Stimulated activated CD4-positive, alpha-beta T cell treated with anti-CD3 and anti-CD28 coated beads, Interleukin-15, amount 100 ng/mL, for 1 hour (primary cell): ENCODE measurements at regions not wholly inside any gene's neighbourhood (a gene's known extent, or its start where the extent isn't known, plus 50 kb on each side); places are given as distances from the start of the nearest gene placed in this dataset.

ENCODE experiments used
- DNase-seq, 2 donors: peaks; one replicate each; pipeline ENCODE4 v3.0.0-alpha.2; 2020; ENCODE audit warnings: low read depth in 1 of 2, low spot score in 1 of 2

DNA sequence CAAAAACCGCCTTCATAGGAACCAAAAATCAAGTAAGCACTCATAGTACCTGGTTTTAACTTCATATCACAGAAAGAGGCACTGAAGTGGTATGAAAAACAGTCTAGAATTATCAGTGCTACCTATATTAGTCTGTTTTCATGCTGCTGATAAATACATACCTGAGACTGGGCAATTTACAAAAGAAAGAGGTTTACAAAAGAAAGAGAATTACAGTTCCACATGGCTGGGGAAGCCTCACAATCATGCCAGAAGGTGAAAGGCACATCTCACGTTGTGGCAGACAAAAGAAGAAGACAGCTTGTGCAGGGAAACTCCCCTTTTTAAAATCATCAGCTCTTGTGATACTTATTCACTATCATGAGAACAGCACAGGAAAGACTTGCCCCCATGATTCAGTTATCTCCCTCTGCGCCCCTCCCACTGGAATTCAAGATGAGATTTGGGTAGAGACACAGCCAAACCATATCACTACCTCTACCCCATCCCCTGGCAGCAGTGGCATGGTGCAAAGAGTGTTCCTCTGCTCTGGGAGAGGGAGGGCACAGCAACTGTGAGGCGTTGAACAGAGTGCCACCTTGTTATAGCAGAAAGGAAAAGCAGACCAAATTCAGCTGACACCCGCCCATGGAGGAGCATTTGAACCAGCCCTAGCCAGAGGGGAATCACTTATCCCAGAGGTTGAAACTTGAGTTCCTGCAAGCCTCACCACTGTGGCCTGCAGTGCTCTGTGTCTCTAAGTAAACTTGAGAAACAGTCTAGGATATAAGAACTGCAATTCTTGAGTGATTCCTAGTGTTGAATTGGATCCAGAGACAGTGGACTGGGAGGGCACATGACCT, 61.9 kb upstream of the PTPRZ1 start:
- no peak for DNase-seq

DNA sequence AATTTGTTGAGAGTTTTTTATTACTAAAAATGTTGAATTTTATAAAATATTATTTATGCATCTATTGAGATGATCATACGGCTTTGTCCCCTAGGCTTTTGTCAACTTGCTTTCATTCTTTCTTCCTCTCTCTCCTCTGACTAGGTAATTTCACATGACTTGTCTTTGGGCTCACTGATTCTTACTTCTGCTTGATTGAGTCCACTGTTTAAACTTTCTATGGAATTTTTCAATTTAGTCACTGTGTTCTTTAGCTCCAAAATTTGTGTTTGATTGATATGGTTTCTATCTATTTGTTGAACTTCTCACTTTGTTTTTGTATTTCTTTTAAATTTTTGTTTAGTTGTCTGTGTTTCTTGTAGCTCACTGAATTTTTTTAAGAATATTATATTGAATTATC, 65.9 kb upstream of the PTPRZ1 start:
- DNase-seq, result no peak

DNA sequence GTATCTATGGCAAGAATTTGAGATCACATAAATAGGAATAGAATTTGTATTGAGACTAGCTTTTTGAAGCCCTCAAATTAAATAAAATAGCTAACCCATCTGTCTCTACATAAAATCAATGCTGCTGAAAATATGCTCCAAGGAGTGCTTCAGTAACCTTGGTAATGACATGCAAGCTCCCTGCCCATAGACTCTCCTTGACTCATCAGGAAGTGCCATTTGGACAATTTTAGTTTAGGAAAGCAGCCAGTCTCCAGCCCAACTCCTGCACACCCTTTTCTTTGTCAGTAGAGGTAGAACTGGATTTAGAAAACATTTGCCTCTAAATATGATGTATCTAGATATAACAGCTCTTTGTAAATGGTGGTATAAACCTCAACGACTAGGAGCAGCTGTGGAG, 69.9 kb upstream of the PTPRZ1 start:
- DNase-seq, result no peak

DNA sequence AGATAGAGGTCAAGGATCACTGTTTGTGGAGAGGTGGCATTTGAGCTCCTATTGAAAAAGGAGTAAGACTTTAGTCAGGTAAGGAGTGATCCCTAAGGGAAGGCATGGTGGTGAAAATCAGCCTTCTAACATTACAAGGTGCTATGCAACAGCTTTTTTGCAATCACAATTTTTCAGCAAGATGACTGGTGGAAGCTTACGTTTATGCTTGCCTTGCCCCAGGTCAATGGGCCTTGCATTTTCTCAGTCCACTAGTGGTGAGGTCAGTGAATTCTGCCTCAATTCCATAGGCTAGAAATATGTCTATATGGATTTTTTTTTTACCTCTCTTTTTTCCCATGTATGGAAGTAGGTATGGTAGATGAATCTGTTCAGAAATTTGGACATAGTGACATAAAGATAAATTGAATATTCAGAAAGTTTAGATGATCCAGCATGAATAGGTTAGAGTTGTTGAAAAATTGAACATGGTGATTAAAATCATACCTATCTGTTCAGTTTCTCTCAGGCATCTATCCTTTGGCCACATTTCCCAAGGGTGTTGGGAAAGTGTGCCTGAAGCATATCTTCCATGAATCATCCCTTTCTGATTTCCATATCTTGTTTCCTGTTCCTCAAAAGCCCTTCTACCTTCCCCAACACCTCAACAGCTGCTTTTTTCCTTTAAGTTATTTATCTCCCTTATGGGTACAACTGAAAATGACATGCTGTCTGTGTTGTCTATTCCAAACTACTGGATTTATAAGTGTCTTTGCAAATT, 71.9 kb upstream of the PTPRZ1 start:
- no peak for DNase-seq

- no peak for DNase-seq
Measured at GRCh38 chr7:121798896-121799295, 74.1 kb upstream of the PTPRZ1 start.

DNA sequence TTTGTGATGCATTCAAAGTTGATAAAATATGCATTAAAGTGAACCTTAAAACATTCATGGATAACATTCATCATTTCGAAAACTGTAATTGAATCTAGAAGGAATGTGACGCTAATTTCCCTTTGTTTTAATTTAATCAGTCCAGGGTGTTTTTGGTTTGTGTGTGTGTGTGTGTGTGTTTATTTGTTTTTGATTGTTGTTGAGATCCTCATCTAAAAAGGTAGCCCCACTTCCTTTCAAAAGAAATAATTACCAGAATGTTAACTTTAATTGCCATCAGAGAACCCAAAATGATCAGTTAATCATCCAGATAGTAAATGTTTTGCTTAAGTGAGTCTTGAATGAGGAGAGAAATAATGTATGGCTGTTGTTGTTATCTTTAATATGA, 74.5 kb upstream of the PTPRZ1 start:
- DNase-seq, result no peak

DNA sequence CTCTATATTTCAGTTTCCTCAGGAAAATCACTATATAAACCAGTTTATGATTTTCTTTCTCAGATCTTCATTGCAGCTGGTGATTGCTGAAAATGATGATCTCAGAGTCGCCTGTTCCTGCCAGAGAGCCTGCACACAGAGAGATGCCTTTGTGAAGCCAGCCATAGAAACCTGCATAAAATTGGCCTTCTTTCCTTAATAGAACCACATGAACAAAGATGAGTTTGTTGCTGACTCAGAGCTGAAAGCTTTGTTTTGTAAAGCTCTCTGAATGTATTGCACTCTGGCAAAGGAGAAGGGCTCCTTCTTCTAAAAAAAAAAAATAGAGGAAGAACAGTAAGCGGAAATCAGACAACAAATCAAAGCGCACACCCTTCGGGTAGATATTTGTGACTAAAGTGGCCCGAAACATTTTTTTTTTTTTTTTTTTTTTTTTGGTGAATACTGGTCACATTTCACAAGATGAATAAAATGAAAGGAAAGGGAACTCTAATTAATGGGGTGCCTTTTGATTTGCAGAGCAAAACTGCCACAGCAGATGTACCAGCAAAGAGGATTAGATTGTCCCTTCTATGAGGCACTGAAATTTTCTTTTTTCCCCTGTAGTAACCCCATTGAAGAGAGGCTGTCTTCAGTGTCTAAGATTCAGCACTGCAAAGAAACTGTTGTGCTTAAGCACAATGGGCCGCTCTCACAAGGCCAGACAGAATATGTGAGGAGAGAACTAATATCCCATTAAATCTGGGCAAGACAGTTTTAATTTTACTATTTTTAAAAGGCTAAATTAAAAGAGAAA, 75.1 kb upstream of the PTPRZ1 start:
- DNase-seq, result no peak

- no peak for DNase-seq
Measured at GRCh38 chr7:121796936-121797656, 75.9 kb upstream of the PTPRZ1 start.

GRCh38 chr7:121796381-121796780, 76.6 kb upstream of the PTPRZ1 start:
- DNase-seq, result no peak

DNA sequence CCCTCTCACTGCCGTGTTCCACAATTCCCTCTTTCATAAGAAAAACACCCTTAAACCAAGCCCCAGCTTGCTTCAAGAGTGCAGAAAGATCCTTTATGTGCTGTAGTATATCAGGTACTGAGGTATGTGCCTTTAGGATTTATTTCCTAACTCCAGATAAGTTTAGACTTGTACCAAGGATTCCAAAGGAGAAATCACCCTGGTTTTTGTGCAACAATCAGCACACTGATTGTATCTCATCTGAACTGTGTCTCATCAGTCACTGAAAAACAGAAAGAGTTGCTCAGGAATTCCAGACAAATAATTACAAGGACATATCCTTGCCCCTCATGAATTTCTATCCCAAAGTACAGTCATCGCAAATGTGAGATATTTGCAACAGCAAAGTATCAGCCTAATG, 77.2 kb upstream of the PTPRZ1 start:
- no peak for DNase-seq

DNA sequence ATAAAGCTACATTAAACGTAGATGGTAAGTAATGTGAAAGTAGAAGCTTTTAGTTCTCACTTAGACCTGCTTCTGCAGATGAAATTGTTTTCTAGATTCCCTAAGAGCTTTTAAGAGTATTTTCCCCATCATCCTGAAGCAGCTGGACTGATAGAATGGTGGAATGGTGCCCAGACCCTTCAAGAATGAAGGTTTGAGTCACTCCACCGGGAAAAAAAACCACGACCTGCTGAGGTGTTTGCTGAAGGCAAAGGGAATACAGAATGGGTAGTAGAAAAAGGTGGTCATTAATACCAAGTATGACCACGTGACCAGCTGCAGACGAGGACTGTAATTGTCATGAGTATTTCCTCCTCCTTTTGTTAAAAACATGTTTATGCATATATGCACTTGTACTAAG, 79.2 kb upstream of the PTPRZ1 start:
- DNase-seq, result no peak

- DNase-seq, result no peak
Measured at GRCh38 chr7:121777672-121778071, 95.3 kb upstream of the PTPRZ1 start.

GRCh38 chr7:121774563-121774962, 98.4 kb upstream of the PTPRZ1 start:
- no peak for DNase-seq

- DNase-seq, result no peak
Measured at GRCh38 chr7:121766676-121767075, 106.3 kb upstream of the PTPRZ1 start.

GRCh38 chr7:121761399-121761798, 111.6 kb upstream of the PTPRZ1 start:
- DNase-seq, result no peak

DNA sequence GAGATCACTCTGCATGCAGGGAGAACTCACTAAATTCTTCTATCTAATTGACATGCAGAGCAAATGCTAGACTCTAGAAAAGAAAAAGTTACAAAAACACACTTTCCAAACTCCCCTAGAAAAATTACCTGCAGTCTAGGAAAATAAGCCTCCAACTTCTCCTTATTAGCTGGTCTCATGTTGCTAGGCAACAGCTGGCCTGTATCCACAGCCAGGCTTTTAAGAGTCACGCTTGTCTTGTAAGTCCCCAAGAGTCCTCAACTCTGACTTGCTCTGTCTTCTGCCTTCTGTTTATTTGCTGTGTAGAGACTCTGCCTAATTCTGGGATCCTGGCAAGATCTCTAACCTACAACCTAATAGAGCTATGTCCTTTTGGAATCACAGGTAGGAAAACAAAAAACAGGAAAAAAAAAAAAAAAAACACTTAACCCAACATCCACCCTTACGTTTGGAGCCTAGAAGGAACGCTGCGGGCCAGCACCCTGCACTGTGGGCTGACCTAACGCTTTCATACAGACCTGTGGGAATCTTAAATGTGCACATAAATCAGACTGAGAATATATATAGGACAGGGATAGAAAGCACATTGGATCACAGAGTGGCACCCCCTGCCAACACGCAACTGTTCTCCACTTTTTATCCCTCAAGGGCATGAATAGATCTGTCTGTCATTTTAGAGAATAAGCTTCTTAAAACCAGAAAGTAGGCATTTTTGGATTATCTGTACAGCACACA, 117.0 kb upstream of the PTPRZ1 start:
- DNase-seq, result no peak

GRCh38 chr7:121755286-121755685, 117.7 kb upstream of the PTPRZ1 start:
- DNase-seq, result no peak

- DNase-seq, result no peak
Measured at GRCh38 chr7:121753944-121754343, 119.0 kb upstream of the PTPRZ1 start.

GRCh38 chr7:121752706-121753105, 120.3 kb upstream of the PTPRZ1 start:
- DNase-seq, result no peak

- DNase-seq, result no peak
Measured at GRCh38 chr7:121748546-121748945, 124.4 kb upstream of the PTPRZ1 start.
